Prostate gland (tissue), 2 donors: ENCODE measurements at regions not wholly inside any gene's neighbourhood (a gene's known extent, or its start where the extent isn't known, plus 50 kb on each side); places are given as distances from the start of the nearest gene placed in this dataset.

Source experiments
- DNase-seq: peaks from one replicate; pipeline ENCODE4 v3.0.0-alpha.2; 2019; ENCODE audit warnings: low spot score
- H3K27ac ChIP-seq, 2 donors: fragments of 200-600 bp; sonication (generic); 2 replicates each; pipeline ENCODE4 v1.5.1; 2017 to 2019
- H3K27me3 ChIP-seq: fragments of 200-600 bp; sonication (generic); replicated peaks from 2 replicates; pipeline ENCODE4 v1.5.1; 2019; ENCODE audit not compliant: insufficient read depth
- H3K36me3 ChIP-seq, 2 donors: fragments of 200-600 bp; sonication (generic); 1 replicate in 1 of 2; 2 replicates in 1 of 2; pipeline versions ENCODE4 v1.5.1 to v1.8.1; 2017 to 2019
- H3K4me1 ChIP-seq: fragments of 200-600 bp; sonication (generic); replicated peaks from 2 replicates; pipeline ENCODE4 v1.5.1; 2019
- H3K4me3 ChIP-seq, 2 donors: fragments of 200-600 bp; sonication (generic); 2 replicates each; pipeline ENCODE4 v1.5.1; 2017 to 2019
- H3K9me3 ChIP-seq: fragments of 200-600 bp; sonication (generic); 2 replicates; pipeline ENCODE4 v1.5.1; 2017
- CTCF ChIP-seq, 4 experiments: fragments of 200-600 bp in 2 of 4; fragments of 450-650 bp in 2 of 4; sonication (generic) in 2 of 4; IDR thresholded peaks; 1 replicate in 3 of 4; 2 replicates in 1 of 4; pipeline ENCODE4 v1.5.1; 2016 to 2019; ENCODE audit warnings: antibody characterized with exemption in 4 of 4, mild to moderate bottlenecking in 2 of 4, moderate library complexity in 2 of 4
- POLR2A ChIP-seq: fragments of 450-650 bp; IDR thresholded peaks from one replicate; pipeline ENCODE4 v1.6.1; 2016; ENCODE audit warnings: antibody characterized with exemption, mild to moderate bottlenecking
- POLR2AphosphoS5 ChIP-seq: sonication (generic); formaldehyde crosslinking; IDR thresholded peaks from one replicate; pipeline ENCODE4 v1.6.1; 2017; ENCODE audit warnings: antibody characterized with exemption
- WGBS: methylation state at CpG from one replicate; pipeline ENCODE4 v1.1.5; 2018; 5-methylcytosine and 5-hydroxymethylcytosine counted together
- intact Hi-C: fragments of 100-400 bp; cut with DNase I; formaldehyde crosslinking; loops from one replicate; pipeline ENCODE4 v1.14.2; 2022

GRCh38 chr3:55164191-55164590, 236.3 kb upstream of the LRTM1 start:
- no peak for DNase-seq
- no peaks in the 10 kb centered on the region for H3K36me3 ChIP-seq
- H3K27ac ChIP-seq = no peak overlapping the region
- no peak for TF ChIP-seq POLR2A
- no peak for TF ChIP-seq CTCF (IDR thresholded peaks at IDR 0.05)
- TF ChIP-seq POLR2AphosphoS5 = no peak
- H3K4me1 ChIP-seq = no peaks in the 10 kb centered on the region
- H3K9me3 ChIP-seq = no peaks in the 10 kb centered on the region
- H3K27me3 ChIP-seq = no peaks in the 10 kb centered on the region
- intact Hi-C loops = loop anchor here (10.0 kb wide), 1 partner anchor 209 kb away; no protein-coding TSS in a partner anchor
- H3K4me3 ChIP-seq = no peak overlapping the region

DNA sequence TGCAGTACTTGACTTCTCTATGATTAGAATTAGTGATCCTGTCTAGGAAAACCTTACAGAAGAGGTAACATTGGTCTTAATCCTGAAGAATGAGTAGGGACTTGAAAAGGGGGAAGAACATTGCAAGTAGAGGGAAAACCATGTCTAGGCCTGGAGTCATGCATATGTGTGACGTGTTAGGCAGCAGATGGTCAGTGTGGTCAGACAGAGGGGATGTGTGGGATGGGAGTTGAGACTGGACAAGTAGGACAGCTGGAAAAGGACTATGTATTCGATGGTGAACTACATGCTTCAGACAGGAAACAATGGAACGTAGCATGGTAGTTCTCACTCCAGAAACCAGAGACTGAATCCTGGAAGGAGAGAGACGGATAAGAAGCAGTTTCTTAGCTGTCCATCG, 235.6 kb upstream of the LRTM1 start:
- DNase-seq = no peak
- H3K27me3 ChIP-seq = no peaks in the 10 kb centered on the region
- WGBS = 95% methylated on average over 5 of the region's 5 CpGs
- no peak overlapping the region for H3K4me3 ChIP-seq
- no peak overlapping the region for H3K27ac ChIP-seq
- H3K9me3 ChIP-seq = no peaks in the 10 kb centered on the region
- no peaks in the 10 kb centered on the region for H3K36me3 ChIP-seq
- H3K4me1 ChIP-seq = no peaks in the 10 kb centered on the region
- intact Hi-C loops = loop anchor here (10.0 kb wide), 1 partner anchor 209 kb away; no protein-coding TSS in a partner anchor
- TF ChIP-seq POLR2AphosphoS5 = no peak

DNA sequence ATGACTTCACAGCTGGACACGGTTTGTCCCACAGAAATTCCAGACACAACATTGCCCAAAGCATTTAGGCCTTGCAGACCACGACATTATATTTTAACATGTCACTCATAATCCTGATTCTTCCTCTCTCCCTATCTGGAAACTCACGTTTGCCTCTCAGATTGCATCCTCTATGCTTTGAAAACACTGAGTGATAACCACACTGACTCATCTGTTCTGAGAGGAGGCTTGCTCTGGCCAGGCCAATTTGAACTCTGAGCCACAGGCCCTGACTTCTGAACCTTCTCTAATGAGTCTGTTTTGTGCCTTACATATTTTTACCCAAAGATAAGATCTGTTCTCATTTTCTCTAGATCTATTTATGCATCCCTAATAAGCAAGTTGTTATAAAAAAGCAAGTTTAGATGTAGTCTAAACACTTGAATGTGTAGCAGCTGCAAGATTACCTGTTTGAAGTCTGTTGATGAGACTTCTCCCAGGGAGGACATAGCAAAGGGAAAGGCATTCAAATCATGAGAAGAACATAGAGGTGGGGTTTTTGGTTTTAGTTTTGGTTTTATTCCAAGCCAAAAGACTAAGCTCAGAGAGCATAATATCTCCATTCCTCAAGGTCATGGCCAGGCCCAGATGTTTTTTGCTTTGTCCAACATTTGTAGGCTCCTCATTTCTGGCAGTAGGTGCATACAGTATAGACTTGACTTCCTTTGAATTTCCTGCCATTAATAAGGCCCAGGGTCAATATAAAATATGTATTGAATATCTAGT, 234.4 kb upstream of the LRTM1 start:
- no peaks in the 10 kb centered on the region for H3K9me3 ChIP-seq
- no peak overlapping the region for H3K27ac ChIP-seq
- H3K27me3 ChIP-seq = no peaks in the 10 kb centered on the region
- WGBS = 69% methylated on average over 3 of the region's 3 CpGs
- no peak overlapping the region for H3K4me3 ChIP-seq
- H3K36me3 ChIP-seq = no peaks in the 10 kb centered on the region
- intact Hi-C loops = loop anchor here (10.0 kb wide), 1 partner anchor 207 kb away; no protein-coding TSS in a partner anchor
- H3K4me1 ChIP-seq = no peaks in the 10 kb centered on the region
- no peak for DNase-seq
- TF ChIP-seq CTCF (IDR thresholded peaks at IDR 0.05) (no peak), POLR2A (no peak), POLR2AphosphoS5 (no peak)

DNA sequence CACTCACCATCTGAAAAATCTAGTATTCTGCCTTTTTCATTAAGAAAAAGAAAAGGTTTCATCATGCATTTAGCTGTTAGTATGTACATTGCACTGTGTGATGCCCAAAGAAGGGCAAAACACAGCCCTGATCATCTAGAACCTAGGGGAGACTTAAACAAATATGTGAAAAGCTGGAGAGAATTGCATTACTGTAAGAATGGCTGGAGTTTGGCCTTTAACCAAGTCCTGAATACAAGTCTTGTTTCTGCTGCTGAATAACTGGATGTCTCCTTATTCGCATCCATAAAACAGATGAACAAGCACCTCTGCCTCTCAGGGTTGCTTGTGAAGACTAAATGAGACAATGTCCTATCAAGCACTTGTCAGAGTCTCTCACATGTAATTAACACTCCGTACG, 233.4 kb upstream of the LRTM1 start:
- Histone ChIP-seq H3K36me3 (no peaks in the 10 kb centered on the region), H3K9me3 (no peaks in the 10 kb centered on the region), H3K4me1 (no peaks in the 10 kb centered on the region), H3K27me3 (no peaks in the 10 kb centered on the region), H3K4me3 (no peak overlapping the region), H3K27ac (no peak overlapping the region)
- TF ChIP-seq POLR2A (no peak), POLR2AphosphoS5 (no peak), CTCF (IDR thresholded peaks at IDR 0.05) (no peak)
- WGBS = 83% methylated on average over 3 of the region's 3 CpGs
- DNase-seq = no peak
- intact Hi-C loops = loop anchor here (10.0 kb wide), 1 partner anchor 206 kb away; no protein-coding TSS in a partner anchor

GRCh38 chr3:55160241-55160983, 232.6 kb upstream of the LRTM1 start:
- intact Hi-C loops = loop anchor here (10.0 kb wide), 1 partner anchor 206 kb away; no protein-coding TSS in a partner anchor
- no peaks in the 10 kb centered on the region for H3K9me3 ChIP-seq
- H3K27ac ChIP-seq = no peak overlapping the region
- TF ChIP-seq CTCF (IDR thresholded peaks at IDR 0.05) = no peak
- TF ChIP-seq POLR2AphosphoS5 = no peak
- no peaks in the 10 kb centered on the region for H3K36me3 ChIP-seq
- H3K4me3 ChIP-seq = no peak overlapping the region
- no peaks in the 10 kb centered on the region for H3K4me1 ChIP-seq
- 57% methylated on average over 12 of the region's 12 CpGs for WGBS
- H3K27me3 ChIP-seq = no peaks in the 10 kb centered on the region
- no peak for DNase-seq
